ENCODE measurements at regions not wholly inside any gene's neighbourhood (a gene's known extent, or its start where the extent isn't known, plus 50 kb on each side); places are given as distances from the start of the nearest gene placed in this dataset.

DNA sequence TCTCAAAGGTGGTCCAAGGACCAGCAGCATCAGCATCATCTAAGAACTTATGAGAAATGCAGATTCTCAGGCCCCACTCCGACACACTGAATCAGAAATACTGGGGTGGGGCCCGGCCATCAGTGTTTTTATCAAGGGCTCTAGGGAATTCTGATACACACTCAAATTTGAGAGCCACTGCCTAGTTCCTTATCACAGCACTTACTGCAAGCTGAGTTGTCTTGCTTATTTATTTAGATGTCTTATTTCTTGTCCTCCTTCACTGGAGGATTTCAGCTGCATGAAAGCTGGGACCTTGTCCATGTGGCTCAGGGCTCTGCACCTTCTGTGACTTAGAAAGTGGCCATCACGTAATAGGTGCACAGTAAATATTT lies 139.4 kb upstream of the RREB1 start:
- Histone ChIP-seq H4K5ac (ENCODE audit: insufficient read length, low read depth, low read length) (no peak overlapping the region), H3K56ac (ENCODE audit: insufficient read length, low read depth, low read length) (no peak overlapping the region), H2BK120ac (ENCODE audit: low read depth, low read length, poor library complexity, severe bottlenecking) (no peak overlapping the region), H3K4ac (ENCODE audit: low read depth, low read length) (no peak overlapping the region), H3K79me2 (ENCODE audit: insufficient read depth, low read length) (no peaks in the 10 kb centered on the region), H3K27me3 (ENCODE audit: insufficient read depth, low read length) (no peaks in the 10 kb centered on the region), H3K9ac (ENCODE audit: extremely low read depth, insufficient read length, low read length) (no peak overlapping the region), H4K8ac (replicated peaks; ENCODE audit: insufficient read length, low read depth, low read length) (no peak overlapping the region), H4K20me1 (ENCODE audit: control insufficient read depth, insufficient read depth, insufficient read length) (no peaks in the 10 kb centered on the region), H2BK5ac (ENCODE audit: insufficient read length, low read length) (no peak overlapping the region), H3K9me3 (ENCODE audit: control insufficient read depth, low read depth, low read length) (no peaks in the 10 kb centered on the region), H3K14ac (ENCODE audit: insufficient read depth, low read length) (no peak overlapping the region), H2AFZ (ENCODE audit: low read length) (no peak overlapping the region), H2AK5ac (ENCODE audit: insufficient read length, low read length) (no peak overlapping the region), H3T11ph (ENCODE audit: low read length) (no peak overlapping the region), H4K91ac (ENCODE audit: insufficient read length, low read depth, low read length) (no peak overlapping the region), H3K23me2 (ENCODE audit: insufficient read length, low read depth, low read length, poor library complexity, severe bottlenecking) (no peaks in the 10 kb centered on the region), H2BK15ac (ENCODE audit: low read depth, low read length) (no peak overlapping the region), H3K23ac (ENCODE audit: insufficient read length, low read depth, low read length) (no peak overlapping the region), H3K4me2 (ENCODE audit: insufficient read depth, insufficient read length, low read length) (no peak overlapping the region), H3K4me1 (ENCODE audit: insufficient read depth, low read length) (no peaks in the 10 kb centered on the region), H2BK12ac (ENCODE audit: insufficient read length, low read depth, low read length) (no peak overlapping the region), H3K27ac (ENCODE audit: insufficient read length, low read depth, low read length) (no peak overlapping the region), H2BK20ac (ENCODE audit: low read depth, low read length, poor library complexity, severe bottlenecking) (no peak overlapping the region), H3K18ac (ENCODE audit: insufficient read length, low read depth, low read length) (no peak overlapping the region), H3K79me1 (ENCODE audit: insufficient read depth, low read depth, low read length, poor library complexity, severe bottlenecking) (no peaks in the 10 kb centered on the region)
- Mint-ChIP-seq H3K36me3 (ENCODE audit: insufficient read depth in 1 of 3, low read depth in 3 of 3) (no peaks in the 10 kb centered on the region), H3K27me3 (ENCODE audit: low read depth) (no peaks in the 10 kb centered on the region; the same call in 1 of the 2 replicates), H3K4me1 (peaks cover 18% of the 10 kb centered on the region in 2 experiments), H3K4me3 (no peak overlapping the region), H3K9me3 (no peaks in the 10 kb centered on the region), H3K27ac (no peak overlapping the region)
- no peak for DNase-seq
- WGBS (ENCODE audit: extremely low coverage, insufficient read length, low lambda C conversion rate): no CpG with 5 or more reads among the region's 3 CpGs
- TF ChIP-seq, protein P1, sequence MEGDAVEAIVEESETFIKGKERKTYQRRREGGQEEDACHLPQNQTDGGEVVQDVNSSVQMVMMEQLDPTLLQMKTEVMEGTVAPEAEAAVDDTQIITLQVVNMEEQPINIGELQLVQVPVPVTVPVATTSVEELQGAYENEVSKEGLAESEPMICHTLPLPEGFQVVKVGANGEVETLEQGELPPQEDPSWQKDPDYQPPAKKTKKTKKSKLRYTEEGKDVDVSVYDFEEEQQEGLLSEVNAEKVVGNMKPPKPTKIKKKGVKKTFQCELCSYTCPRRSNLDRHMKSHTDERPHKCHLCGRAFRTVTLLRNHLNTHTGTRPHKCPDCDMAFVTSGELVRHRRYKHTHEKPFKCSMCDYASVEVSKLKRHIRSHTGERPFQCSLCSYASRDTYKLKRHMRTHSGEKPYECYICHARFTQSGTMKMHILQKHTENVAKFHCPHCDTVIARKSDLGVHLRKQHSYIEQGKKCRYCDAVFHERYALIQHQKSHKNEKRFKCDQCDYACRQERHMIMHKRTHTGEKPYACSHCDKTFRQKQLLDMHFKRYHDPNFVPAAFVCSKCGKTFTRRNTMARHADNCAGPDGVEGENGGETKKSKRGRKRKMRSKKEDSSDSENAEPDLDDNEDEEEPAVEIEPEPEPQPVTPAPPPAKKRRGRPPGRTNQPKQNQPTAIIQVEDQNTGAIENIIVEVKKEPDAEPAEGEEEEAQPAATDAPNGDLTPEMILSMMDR (conservative IDR thresholded peaks at IDR 0.05): no peak
